NCI-H446 (cell line): ENCODE measurements at regions not wholly inside any gene's neighbourhood (a gene's known extent, or its start where the extent isn't known, plus 50 kb on each side); places are given as distances from the start of the nearest gene placed in this dataset.
"Not testable (repeated sequence)": the region's sequence is repeated elsewhere in the genome, so short reads cannot be mapped to it uniquely, and the experiment has no call there.

ENCODE experiments used
- DNase-seq, 2 experiments: peaks; one replicate each; lab custom pipeline; 2025; lab: John Stamatoyannopoulos, UW

- DNase-seq, result no peak
These were observed 85.2 kb upstream of the TGFBR2 start for GRCh38 chr3:30521156-30521715.

GRCh38 chr3:30522476-30522875, 83.9 kb upstream of the TGFBR2 start:
- no peak for DNase-seq

- DNase-seq, result no peak
These were observed 83.0 kb upstream of the TGFBR2 start for GRCh38 chr3:30523366-30523765.

- DNase-seq, result no peak
These were observed 81.9 kb upstream of the TGFBR2 start for GRCh38 chr3:30524357-30525040.

- no peak for DNase-seq
These were observed 80.4 kb upstream of the TGFBR2 start for GRCh38 chr3:30526031-30526430.

- no peak for DNase-seq
These were observed 79.2 kb upstream of the TGFBR2 start for GRCh38 chr3:30527186-30527585.

- no peak for DNase-seq
These were observed 78.7 kb upstream of the TGFBR2 start for GRCh38 chr3:30527720-30528119.

GRCh38 chr3:30530084-30530483, 76.3 kb upstream of the TGFBR2 start:
- no peak for DNase-seq

GRCh38 chr3:30531017-30531570, 75.3 kb upstream of the TGFBR2 start:
- no peak for DNase-seq

GRCh38 chr3:30535525-30535924, 70.9 kb upstream of the TGFBR2 start:
- no peak for DNase-seq

- DNase-seq, result no peak
These were observed 67.6 kb upstream of the TGFBR2 start for GRCh38 chr3:30538791-30539190.

GRCh38 chr3:30539206-30539605, 67.2 kb upstream of the TGFBR2 start:
- DNase-seq, result no peak

GRCh38 chr3:30539772-30540171, 66.6 kb upstream of the TGFBR2 start:
- no peak for DNase-seq

GRCh38 chr3:30541156-30541555, 65.2 kb upstream of the TGFBR2 start:
- not testable (repeated sequence) for DNase-seq

- DNase-seq, result no peak
These were observed 63.5 kb upstream of the TGFBR2 start for GRCh38 chr3:30542897-30543296.

GRCh38 chr3:30544812-30545211, 61.6 kb upstream of the TGFBR2 start:
- DNase-seq, result no peak

- DNase-seq, result no peak
These were observed 59.5 kb upstream of the TGFBR2 start for GRCh38 chr3:30546934-30547333.

GRCh38 chr3:30547716-30548115, 58.7 kb upstream of the TGFBR2 start:
- no peak for DNase-seq

- DNase-seq, result no peak
These were observed 57.8 kb upstream of the TGFBR2 start for GRCh38 chr3:30548600-30548999.

- no peak for DNase-seq
These were observed 56.8 kb upstream of the TGFBR2 start for GRCh38 chr3:30549600-30549999.

GRCh38 chr3:30550246-30550645, 56.2 kb upstream of the TGFBR2 start:
- DNase-seq, result no peak

- no peak for DNase-seq
These were observed 55.1 kb upstream of the TGFBR2 start for GRCh38 chr3:30551266-30551665.

- no peak for DNase-seq
These were observed 54.5 kb upstream of the TGFBR2 start for GRCh38 chr3:30551927-30552326.
